ENCODE measurements at regions not wholly inside any gene's neighbourhood (a gene's known extent, or its start where the extent isn't known, plus 50 kb on each side); places are given as distances from the start of the nearest gene placed in this dataset.
"Not testable (repeated sequence)": the region's sequence is repeated elsewhere in the genome, so short reads cannot be mapped to it uniquely, and the experiment has no call there.

GRCh38 chrX:3858332-3858731, 144.9 kb upstream of the PRKX start:
- CTCF ChIA-PET; POLR2A ChIA-PET; BruUV-seq (replicated peaks); H3K4me1 ChIP-seq (ENCODE audit: control insufficient read depth, extremely low read depth, insufficient read depth, low read length); FAIRE-seq; dilution Hi-C loops (cut with MboI; ENCODE audit: extremely low pct_ligation_motif_present, low sequenced_read_pairs); H3K27me3 ChIP-seq (ENCODE audit: control insufficient read depth in 2 of 2, insufficient read depth in 2 of 2, low read length in 2 of 2); DNase-seq (ENCODE audit: low read depth, low spot score); H3K36me3 ChIP-seq (ENCODE audit: control insufficient read depth in 2 of 2, extremely low read depth in 1 of 2, insufficient read depth in 2 of 2, low read length in 2 of 2); H4K20me1 ChIP-seq (replicated peaks; ENCODE audit: control insufficient read depth, extremely low read depth, insufficient read depth, low read length); H2AFZ ChIP-seq (ENCODE audit: low read depth, low read length); H3K4me3 ChIP-seq (replicated peaks in 1 of 3; ENCODE audit: insufficient read depth in 1 of 3, low read depth in 1 of 3, low read length in 3 of 3); H3K4me2 ChIP-seq (ENCODE audit: insufficient read depth, low read length); H3K9me3 ChIP-seq (replicated peaks; ENCODE audit: control insufficient read depth, insufficient read depth, low read length); H3K79me2 ChIP-seq (ENCODE audit: control insufficient read depth, insufficient read depth, low read length); H3K9me1 ChIP-seq (replicated peaks; ENCODE audit: control insufficient read depth, extremely low read depth, insufficient read depth, low read length); H3K9ac ChIP-seq (replicated peaks; ENCODE audit: extremely low read depth, insufficient read depth, low read length); intact Hi-C loops (cut with micrococcal nuclease); H3K27ac ChIP-seq (ENCODE audit: insufficient read depth, low read depth, low read length): not testable (repeated sequence)

- intact Hi-C loops (cut with micrococcal nuclease); CTCF ChIA-PET; BruUV-seq (replicated peaks); H3K9me3 ChIP-seq (replicated peaks; ENCODE audit: control insufficient read depth, insufficient read depth, low read length); POLR2A ChIA-PET; FAIRE-seq; dilution Hi-C loops (cut with MboI; ENCODE audit: extremely low pct_ligation_motif_present, low sequenced_read_pairs); H3K36me3 ChIP-seq (ENCODE audit: control insufficient read depth in 2 of 2, extremely low read depth in 1 of 2, insufficient read depth in 2 of 2, low read length in 2 of 2); H3K9me1 ChIP-seq (replicated peaks; ENCODE audit: control insufficient read depth, extremely low read depth, insufficient read depth, low read length); DNase-seq (ENCODE audit: low read depth, low spot score); H3K4me1 ChIP-seq (ENCODE audit: control insufficient read depth, extremely low read depth, insufficient read depth, low read length); H3K79me2 ChIP-seq (ENCODE audit: control insufficient read depth, insufficient read depth, low read length); H4K20me1 ChIP-seq (replicated peaks; ENCODE audit: control insufficient read depth, extremely low read depth, insufficient read depth, low read length); H3K9ac ChIP-seq (replicated peaks; ENCODE audit: extremely low read depth, insufficient read depth, low read length); H3K27me3 ChIP-seq (ENCODE audit: control insufficient read depth in 2 of 2, insufficient read depth in 2 of 2, low read length in 2 of 2); H2AFZ ChIP-seq (ENCODE audit: low read depth, low read length); H3K27ac ChIP-seq (ENCODE audit: insufficient read depth, low read depth, low read length); H3K4me2 ChIP-seq (ENCODE audit: insufficient read depth, low read length): not testable (repeated sequence)
- H3K4me3 ChIP-seq (replicated peaks in 1 of 3; ENCODE audit: insufficient read depth in 1 of 3, low read depth in 1 of 3, low read length in 3 of 3): peak overlapping the region in 1 of 3 experiments; percentile 40
Measured at GRCh38 chrX:3843522-3844145, 130.2 kb upstream of the PRKX start.

- intact Hi-C loops (cut with micrococcal nuclease); DNase-seq (ENCODE audit: low read depth, low spot score); H3K9me1 ChIP-seq (replicated peaks; ENCODE audit: control insufficient read depth, extremely low read depth, insufficient read depth, low read length); FAIRE-seq; H3K27me3 ChIP-seq (ENCODE audit: control insufficient read depth in 2 of 2, insufficient read depth in 2 of 2, low read length in 2 of 2); POLR2A ChIA-PET; H3K4me2 ChIP-seq (ENCODE audit: insufficient read depth, low read length); H3K36me3 ChIP-seq (ENCODE audit: control insufficient read depth in 2 of 2, extremely low read depth in 1 of 2, insufficient read depth in 2 of 2, low read length in 2 of 2); H3K79me2 ChIP-seq (ENCODE audit: control insufficient read depth, insufficient read depth, low read length); H3K27ac ChIP-seq (ENCODE audit: insufficient read depth, low read depth, low read length); H2AFZ ChIP-seq (ENCODE audit: low read depth, low read length); H3K9me3 ChIP-seq (replicated peaks; ENCODE audit: control insufficient read depth, insufficient read depth, low read length); CTCF ChIA-PET; H3K9ac ChIP-seq (replicated peaks; ENCODE audit: extremely low read depth, insufficient read depth, low read length); dilution Hi-C loops (cut with MboI; ENCODE audit: extremely low pct_ligation_motif_present, low sequenced_read_pairs); H3K4me1 ChIP-seq (ENCODE audit: control insufficient read depth, extremely low read depth, insufficient read depth, low read length); H4K20me1 ChIP-seq (replicated peaks; ENCODE audit: control insufficient read depth, extremely low read depth, insufficient read depth, low read length): not testable (repeated sequence)
- BruUV-seq (replicated peaks): TSS peak; percentile 71
- peak overlapping the region in 1 of 3 experiments; percentile 41 for H3K4me3 ChIP-seq (replicated peaks in 1 of 3; ENCODE audit: insufficient read depth in 1 of 3, low read depth in 1 of 3, low read length in 3 of 3)
Measured at GRCh38 chrX:3842822-3843521, 129.5 kb upstream of the PRKX start.

- H3K79me2 ChIP-seq (ENCODE audit: control insufficient read depth, insufficient read depth, low read length); BruUV-seq (replicated peaks): not testable (repeated sequence)
Measured at GRCh38 chrX:3838754-3839153, 125.3 kb upstream of the PRKX start.

More at GRCh38 chrX:3838754-3839153, 125.3 kb upstream of the PRKX start:
- FAIRE-seq; H3K9me3 ChIP-seq (replicated peaks; ENCODE audit: control insufficient read depth, insufficient read depth, low read length); POLR2A ChIA-PET; H3K4me1 ChIP-seq (ENCODE audit: control insufficient read depth, extremely low read depth, insufficient read depth, low read length); H3K9ac ChIP-seq (replicated peaks; ENCODE audit: extremely low read depth, insufficient read depth, low read length); H3K9me1 ChIP-seq (replicated peaks; ENCODE audit: control insufficient read depth, extremely low read depth, insufficient read depth, low read length); dilution Hi-C loops (cut with MboI; ENCODE audit: extremely low pct_ligation_motif_present, low sequenced_read_pairs); H3K4me2 ChIP-seq (ENCODE audit: insufficient read depth, low read length); H3K4me3 ChIP-seq (replicated peaks in 1 of 3; ENCODE audit: insufficient read depth in 1 of 3, low read depth in 1 of 3, low read length in 3 of 3); H2AFZ ChIP-seq (ENCODE audit: low read depth, low read length); DNase-seq (ENCODE audit: low read depth, low spot score); intact Hi-C loops (cut with micrococcal nuclease); H4K20me1 ChIP-seq (replicated peaks; ENCODE audit: control insufficient read depth, extremely low read depth, insufficient read depth, low read length); CTCF ChIA-PET; H3K27me3 ChIP-seq (ENCODE audit: control insufficient read depth in 2 of 2, insufficient read depth in 2 of 2, low read length in 2 of 2); H3K27ac ChIP-seq (ENCODE audit: insufficient read depth, low read depth, low read length); H3K36me3 ChIP-seq (ENCODE audit: control insufficient read depth in 2 of 2, extremely low read depth in 1 of 2, insufficient read depth in 2 of 2, low read length in 2 of 2): not testable (repeated sequence)
